ENCODE measurements at regions not wholly inside any gene's neighbourhood (a gene's known extent, or its start where the extent isn't known, plus 50 kb on each side); places are given as distances from the start of the nearest gene placed in this dataset.

DNA sequence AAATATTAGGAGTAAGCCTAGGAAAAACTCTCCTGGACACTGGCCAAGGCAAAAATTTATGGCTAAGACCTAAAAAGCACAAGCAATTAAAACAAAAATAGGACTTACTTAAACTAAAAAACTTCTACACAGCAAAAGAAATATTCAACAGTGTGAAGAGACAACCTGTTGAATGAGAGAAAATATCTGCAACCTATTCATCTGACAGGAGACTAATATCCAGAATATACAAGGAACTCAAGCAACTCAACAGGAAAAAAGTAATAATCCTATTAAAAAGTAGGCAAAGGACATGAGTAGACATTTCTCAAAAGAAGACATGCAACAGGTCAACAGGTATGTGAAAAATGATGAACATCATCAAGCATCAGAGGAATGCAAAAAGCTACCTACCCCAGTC lies 431.1 kb downstream of the ZEB2 start:
- no peak for DNase-seq (ENCODE audit: low spot score)
- H3K27ac ChIP-seq (ENCODE audit: low read depth in 1 of 2, low read length in 2 of 2), result no peak overlapping the region
- no peaks in the 10 kb centered on the region for H3K27me3 ChIP-seq (ENCODE audit: control insufficient read depth in 4 of 4, insufficient read depth in 4 of 4, low read length in 3 of 4)
- no peaks in the 10 kb centered on the region for H3K36me3 ChIP-seq (ENCODE audit: control insufficient read depth in 4 of 4, insufficient read depth in 3 of 4, low read depth in 1 of 4, low read length in 3 of 4)
- H3K4me3 ChIP-seq (ENCODE audit: low read depth in 1 of 3, low read length in 3 of 3), result no peak overlapping the region
- H3K9me3 ChIP-seq (ENCODE audit: control insufficient read depth in 4 of 4, low read length in 3 of 4), result peaks cover 0 to 4% (median under 1%) of the 10 kb centered on the region in 4 donors
- TF ChIP-seq RXRA (IDR thresholded peaks at IDR 0.05), result no peak
- TF ChIP-seq FOXA2 (IDR thresholded peaks at IDR 0.05), result no peak
- no peak for TF ChIP-seq HNF4A (conservative IDR thresholded peaks at IDR 0.05)
- no peak for TF ChIP-seq EGR1 (IDR thresholded peaks at IDR 0.05; ENCODE audit: low read depth in 2 of 2)
- TF ChIP-seq, protein P1, sequence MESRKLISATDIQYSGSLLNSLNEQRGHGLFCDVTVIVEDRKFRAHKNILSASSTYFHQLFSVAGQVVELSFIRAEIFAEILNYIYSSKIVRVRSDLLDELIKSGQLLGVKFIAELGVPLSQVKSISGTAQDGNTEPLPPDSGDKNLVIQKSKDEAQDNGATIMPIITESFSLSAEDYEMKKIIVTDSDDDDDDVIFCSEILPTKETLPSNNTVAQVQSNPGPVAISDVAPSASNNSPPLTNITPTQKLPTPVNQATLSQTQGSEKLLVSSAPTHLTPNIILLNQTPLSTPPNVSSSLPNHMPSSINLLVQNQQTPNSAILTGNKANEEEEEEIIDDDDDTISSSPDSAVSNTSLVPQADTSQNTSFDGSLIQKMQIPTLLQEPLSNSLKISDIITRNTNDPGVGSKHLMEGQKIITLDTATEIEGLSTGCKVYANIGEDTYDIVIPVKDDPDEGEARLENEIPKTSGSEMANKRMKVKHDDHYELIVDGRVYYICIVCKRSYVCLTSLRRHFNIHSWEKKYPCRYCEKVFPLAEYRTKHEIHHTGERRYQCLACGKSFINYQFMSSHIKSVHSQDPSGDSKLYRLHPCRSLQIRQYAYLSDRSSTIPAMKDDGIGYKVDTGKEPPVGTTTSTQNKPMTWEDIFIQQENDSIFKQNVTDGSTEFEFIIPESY (IDR thresholded peaks at IDR 0.05), result no peak
- TF ChIP-seq, protein P2, sequence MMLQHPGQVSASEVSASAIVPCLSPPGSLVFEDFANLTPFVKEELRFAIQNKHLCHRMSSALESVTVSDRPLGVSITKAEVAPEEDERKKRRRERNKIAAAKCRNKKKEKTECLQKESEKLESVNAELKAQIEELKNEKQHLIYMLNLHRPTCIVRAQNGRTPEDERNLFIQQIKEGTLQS (IDR thresholded peaks at IDR 0.05), result no peak
- no peak for TF ChIP-seq YY1 (IDR thresholded peaks at IDR 0.05)
- TF ChIP-seq FOXA1 (IDR thresholded peaks at IDR 0.05), result no peak
- TF ChIP-seq SP1 (IDR thresholded peaks at IDR 0.05), result no peak
- no peak for TF ChIP-seq JUND (IDR thresholded peaks at IDR 0.05)
- TF ChIP-seq, protein P3, sequence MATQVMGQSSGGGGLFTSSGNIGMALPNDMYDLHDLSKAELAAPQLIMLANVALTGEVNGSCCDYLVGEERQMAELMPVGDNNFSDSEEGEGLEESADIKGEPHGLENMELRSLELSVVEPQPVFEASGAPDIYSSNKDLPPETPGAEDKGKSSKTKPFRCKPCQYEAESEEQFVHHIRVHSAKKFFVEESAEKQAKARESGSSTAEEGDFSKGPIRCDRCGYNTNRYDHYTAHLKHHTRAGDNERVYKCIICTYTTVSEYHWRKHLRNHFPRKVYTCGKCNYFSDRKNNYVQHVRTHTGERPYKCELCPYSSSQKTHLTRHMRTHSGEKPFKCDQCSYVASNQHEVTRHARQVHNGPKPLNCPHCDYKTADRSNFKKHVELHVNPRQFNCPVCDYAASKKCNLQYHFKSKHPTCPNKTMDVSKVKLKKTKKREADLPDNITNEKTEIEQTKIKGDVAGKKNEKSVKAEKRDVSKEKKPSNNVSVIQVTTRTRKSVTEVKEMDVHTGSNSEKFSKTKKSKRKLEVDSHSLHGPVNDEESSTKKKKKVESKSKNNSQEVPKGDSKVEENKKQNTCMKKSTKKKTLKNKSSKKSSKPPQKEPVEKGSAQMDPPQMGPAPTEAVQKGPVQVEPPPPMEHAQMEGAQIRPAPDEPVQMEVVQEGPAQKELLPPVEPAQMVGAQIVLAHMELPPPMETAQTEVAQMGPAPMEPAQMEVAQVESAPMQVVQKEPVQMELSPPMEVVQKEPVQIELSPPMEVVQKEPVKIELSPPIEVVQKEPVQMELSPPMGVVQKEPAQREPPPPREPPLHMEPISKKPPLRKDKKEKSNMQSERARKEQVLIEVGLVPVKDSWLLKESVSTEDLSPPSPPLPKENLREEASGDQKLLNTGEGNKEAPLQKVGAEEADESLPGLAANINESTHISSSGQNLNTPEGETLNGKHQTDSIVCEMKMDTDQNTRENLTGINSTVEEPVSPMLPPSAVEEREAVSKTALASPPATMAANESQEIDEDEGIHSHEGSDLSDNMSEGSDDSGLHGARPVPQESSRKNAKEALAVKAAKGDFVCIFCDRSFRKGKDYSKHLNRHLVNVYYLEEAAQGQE (IDR thresholded peaks at IDR 0.05), result no peak
- TF ChIP-seq RAD21 (IDR thresholded peaks at IDR 0.05), result no peak
- no peak for TF ChIP-seq GABPA (IDR thresholded peaks at IDR 0.05 in 1 of 2, conservative IDR thresholded peaks at IDR 0.05 in 1 of 2)
- TF ChIP-seq, protein P4, sequence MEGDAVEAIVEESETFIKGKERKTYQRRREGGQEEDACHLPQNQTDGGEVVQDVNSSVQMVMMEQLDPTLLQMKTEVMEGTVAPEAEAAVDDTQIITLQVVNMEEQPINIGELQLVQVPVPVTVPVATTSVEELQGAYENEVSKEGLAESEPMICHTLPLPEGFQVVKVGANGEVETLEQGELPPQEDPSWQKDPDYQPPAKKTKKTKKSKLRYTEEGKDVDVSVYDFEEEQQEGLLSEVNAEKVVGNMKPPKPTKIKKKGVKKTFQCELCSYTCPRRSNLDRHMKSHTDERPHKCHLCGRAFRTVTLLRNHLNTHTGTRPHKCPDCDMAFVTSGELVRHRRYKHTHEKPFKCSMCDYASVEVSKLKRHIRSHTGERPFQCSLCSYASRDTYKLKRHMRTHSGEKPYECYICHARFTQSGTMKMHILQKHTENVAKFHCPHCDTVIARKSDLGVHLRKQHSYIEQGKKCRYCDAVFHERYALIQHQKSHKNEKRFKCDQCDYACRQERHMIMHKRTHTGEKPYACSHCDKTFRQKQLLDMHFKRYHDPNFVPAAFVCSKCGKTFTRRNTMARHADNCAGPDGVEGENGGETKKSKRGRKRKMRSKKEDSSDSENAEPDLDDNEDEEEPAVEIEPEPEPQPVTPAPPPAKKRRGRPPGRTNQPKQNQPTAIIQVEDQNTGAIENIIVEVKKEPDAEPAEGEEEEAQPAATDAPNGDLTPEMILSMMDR (IDR thresholded peaks at IDR 0.05; ENCODE audit: low read depth, low read length, missing input control), result no peak
- TF ChIP-seq, protein P5, sequence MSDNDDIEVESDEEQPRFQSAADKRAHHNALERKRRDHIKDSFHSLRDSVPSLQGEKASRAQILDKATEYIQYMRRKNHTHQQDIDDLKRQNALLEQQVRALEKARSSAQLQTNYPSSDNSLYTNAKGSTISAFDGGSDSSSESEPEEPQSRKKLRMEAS (IDR thresholded peaks at IDR 0.05), result no peak
- no peak overlapping the region for H3K9ac ChIP-seq (ENCODE audit: low read depth in 1 of 2, low read length in 2 of 2)
- no peaks in the 10 kb centered on the region for H3K4me1 ChIP-seq (ENCODE audit: control insufficient read depth in 4 of 4, insufficient read depth in 4 of 4, low read length in 3 of 4)

DNA sequence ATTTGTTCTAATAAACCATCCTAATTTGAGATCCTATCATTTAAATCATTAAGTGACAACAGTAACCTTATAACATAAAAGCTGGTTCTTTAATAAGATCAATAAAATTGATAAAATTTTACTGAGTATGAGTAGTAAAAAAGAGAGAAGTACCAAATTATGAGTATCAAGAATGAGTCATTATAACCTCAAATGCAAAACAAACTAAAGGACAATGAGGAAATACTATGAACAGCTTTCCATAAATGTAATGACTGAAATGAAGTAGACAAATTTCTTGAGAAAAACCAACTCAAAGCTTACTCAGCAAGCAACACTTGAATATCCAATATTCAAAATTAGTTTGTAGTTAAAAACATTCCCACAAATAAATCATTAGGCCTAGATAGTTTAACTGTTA lies 433.0 kb downstream of the ZEB2 start:
- DNase-seq (ENCODE audit: low spot score), result no peak
- Histone ChIP-seq H3K4me1 (ENCODE audit: control insufficient read depth in 4 of 4, insufficient read depth in 4 of 4, low read length in 3 of 4) (no peaks in the 10 kb centered on the region), H3K4me3 (ENCODE audit: low read depth in 1 of 3, low read length in 3 of 3) (no peak overlapping the region), H3K27me3 (ENCODE audit: control insufficient read depth in 4 of 4, insufficient read depth in 4 of 4, low read length in 3 of 4) (no peaks in the 10 kb centered on the region), H3K36me3 (ENCODE audit: control insufficient read depth in 4 of 4, insufficient read depth in 3 of 4, low read depth in 1 of 4, low read length in 3 of 4) (no peaks in the 10 kb centered on the region), H3K27ac (ENCODE audit: low read depth in 1 of 2, low read length in 2 of 2) (no peak overlapping the region), H3K9me3 (ENCODE audit: control insufficient read depth in 4 of 4, low read length in 3 of 4) (peaks cover 0 to 4% (median under 1%) of the 10 kb centered on the region in 4 donors), H3K9ac (ENCODE audit: low read depth in 1 of 2, low read length in 2 of 2) (no peak overlapping the region)
- TF ChIP-seq EGR1 (IDR thresholded peaks at IDR 0.05; ENCODE audit: low read depth in 2 of 2) (no peak), JUND (IDR thresholded peaks at IDR 0.05) (no peak)
- TF ChIP-seq, protein P3 (IDR thresholded peaks at IDR 0.05), result no peak
- TF ChIP-seq, protein P2 (IDR thresholded peaks at IDR 0.05), result no peak
- TF ChIP-seq, protein P4 (IDR thresholded peaks at IDR 0.05; ENCODE audit: low read depth, low read length, missing input control), result no peak
- TF ChIP-seq, protein P1 (IDR thresholded peaks at IDR 0.05), result no peak
